Heart left ventricle (tissue), 16 donors: ENCODE measurements at regions not wholly inside any gene's neighbourhood (a gene's known extent, or its start where the extent isn't known, plus 50 kb on each side); places are given as distances from the start of the nearest gene placed in this dataset.

Experiments used
- ATAC-seq, 4 donors: fragments of 200-7000 bp; cut with Tn5 transposase; one replicate each; pipeline ENCODE4 v1.9.1; 2020 to 2022; ENCODE audit warnings: moderate library complexity in 4 of 4, mild to moderate bottlenecking in 3 of 4, moderate number of reproducible peaks in 1 of 4
- DNase-seq, 5 donors: peaks; one replicate each; pipeline ENCODE4 v3.0.0-alpha.2; 2020
- H3K27ac ChIP-seq, 12 donors: fragments of 200-600 bp; sonication (generic) in 4 of 12; one replicate each; pipeline versions ENCODE4 v1.5.0 to v1.8.0; 2016 to 2022; ENCODE audit warnings: mild to moderate bottlenecking in 2 of 12
- H3K27me3 ChIP-seq, 9 donors: fragments of 200-600 bp; sonication (generic) in 2 of 9; one replicate each; pipeline versions ENCODE4 v1.5.1 to v1.8.0; 2016 to 2022; ENCODE audit warnings: mild to moderate bottlenecking in 3 of 9
- H3K36me3 ChIP-seq, 9 donors: fragments of 200-600 bp; sonication (generic) in 2 of 9; one replicate each; pipeline versions ENCODE4 v1.5.0 to v1.8.0; 2018 to 2022; ENCODE audit warnings: mild to moderate bottlenecking in 2 of 9
- H3K4me1 ChIP-seq, 12 donors: fragments of 200-600 bp; sonication (generic) in 4 of 12; one replicate each; pipeline versions ENCODE4 v1.5.0 to v1.8.0; 2016 to 2022; ENCODE audit warnings: mild to moderate bottlenecking in 3 of 12
- H3K4me3 ChIP-seq, 12 donors: fragments of 200-600 bp; sonication (generic) in 4 of 12; one replicate each; pipeline versions ENCODE4 v1.5.0 to v1.8.0; 2017 to 2022; ENCODE audit warnings: mild to moderate bottlenecking in 9 of 12, moderate library complexity in 4 of 12
- H3K9me3 ChIP-seq, 12 donors: fragments of 200-600 bp; sonication (generic) in 4 of 12; one replicate each; pipeline versions ENCODE4 v1.5.0 to v1.8.0; 2016 to 2022; ENCODE audit warnings: mild to moderate bottlenecking in 1 of 12
- CTCF ChIP-seq, 12 donors: fragments of 200-600 bp; sonication (generic) in 4 of 12; IDR thresholded peaks; one replicate each; pipeline versions ENCODE4 v1.5.0 to v1.8.0; 2018 to 2022; ENCODE audit warnings: antibody characterized with exemption in 12 of 12, mild to moderate bottlenecking in 5 of 12
- POLR2A ChIP-seq, 2 donors: fragments of 450-650 bp; IDR thresholded peaks; one replicate each; pipeline ENCODE4 v1.6.1; 2017; ENCODE audit warnings: antibody characterized with exemption in 2 of 2, mild to moderate bottlenecking in 2 of 2, moderate library complexity in 2 of 2
- WGBS, 4 donors: extraction: QIAGEN DNeasy Blood & Tissue Kit in 2 of 4; methylation state at CpG; one replicate each; pipeline versions ENCODE4 v1.1.5 to v1.1.7; 2013 to 2018; 5-methylcytosine and 5-hydroxymethylcytosine counted together
- intact Hi-C, 10 donors: fragments of 100-400 bp; cut with DNase I; formaldehyde crosslinking; loops; one replicate each; pipeline versions ENCODE4 v1.11.1 to v1.14.2; 2022
- donor health status: ischemic (EF 13 %, LVEDD 7.1; RV severe dilation, severe dysfunction).
- donor health status: healthy with polysubstance abuse.
- donor health status: DM: no; HTN: yes; CAD: no.
- donor health status: DM: no; HTN: no; CAD: no.
- donor health status: ischemic (EF 25% LVEDD 6.9; RV normal size, moderate dysfunction).
- donor health status: ischemic (EF 25% LVEDD 5.7; RV mildly dilated, moderate dysfunction).
- donor health status: healthy.
- donor health status: DM: yes; HTN: yes; CAD: no.
- donor health status: ischemic (EF 35%, LVEDD 5.7; RV mildly dilated, moderate dysfunction).
- donor health status: nonischemic (EF 11% LVEDD 7.7; RV severe dilation, severe dysfunction).
- donor health status: DM: yes; HTN: yes; CAD: no.
- donor health status: PGD.
- donor health status: ischemic (EF 29% LVEDD 5.4; RV normal size, mild dysfunction).
- donor health status: nonischemic (EF 23%, LVEDD 6.1; RV moderate dilation, normal function).

- TF ChIP-seq CTCF (IDR thresholded peaks at IDR 0.05) (no peak), POLR2A (IDR thresholded peaks at IDR 0.05) (no peak)
- Histone ChIP-seq H3K27ac (no peak overlapping the region), H3K4me1 (peaks cover 0 to 32% (median 15%) of the 10 kb centered on the region in 12 donors), H3K36me3 (no peaks in the 10 kb centered on the region), H3K27me3 (peaks cover 0 to 2% (median 0%) of the 10 kb centered on the region in 9 donors), H3K4me3 (no peak overlapping the region), H3K9me3 (no peaks in the 10 kb centered on the region)
- intact Hi-C loops = loop anchor here in 4 of 10 donors (10.0 kb wide), 2 partner anchors 110 to 200 kb away; partner anchors contain the start of gene GADD45G (in 3 of the 4)
- no peak for ATAC-seq
- DNase-seq = no peak
- WGBS, 4 donors = 84 to 94% (median 87%) methylated on average over 8 of the region's 8 CpGs
Observed at GRCh38 chr9:89804766-89805531, 200.1 kb downstream of the GADD45G start.

- TF ChIP-seq CTCF (IDR thresholded peaks at IDR 0.05) (no peak), POLR2A (IDR thresholded peaks at IDR 0.05) (no peak)
- peaks cover 0 to 40% (median 15%) of the 10 kb centered on the region in 12 donors for H3K4me1 ChIP-seq
- no peaks in the 10 kb centered on the region for H3K9me3 ChIP-seq
- 84 to 96% (median 88%) methylated on average over 10 of the region's 10 CpGs for WGBS, 4 donors
- H3K27me3 ChIP-seq = peaks cover 0 to 2% (median 0%) of the 10 kb centered on the region in 9 donors
- peak overlapping the region in 1 of 12 donors; percentile 65 for H3K27ac ChIP-seq
- intact Hi-C loops = loop anchor here in 4 of 10 donors (10.0 kb wide), 2 partner anchors 109 to 201 kb away; partner anchors contain the start of gene GADD45G (in 3 of the 4)
- no peaks in the 10 kb centered on the region for H3K36me3 ChIP-seq
- DNase-seq (no peak), ATAC-seq (no peak)
- H3K4me3 ChIP-seq = no peak overlapping the region
Observed at GRCh38 chr9:89805571-89806292, 200.9 kb downstream of the GADD45G start.

- Histone ChIP-seq H3K27ac (peak overlapping the region in 1 of 12 donors; percentile 65), H3K9me3 (no peaks in the 10 kb centered on the region), H3K27me3 (peaks cover 0 to 2% (median 0%) of the 10 kb centered on the region in 9 donors), H3K4me3 (no peak overlapping the region), H3K36me3 (no peaks in the 10 kb centered on the region), H3K4me1 (peaks cover 0 to 41% (median 14%) of the 10 kb centered on the region in 12 donors)
- 65 to 89% (median 80%) methylated on average over 4 of the region's 4 CpGs for WGBS, 4 donors
- ATAC-seq (peak in 1 of 4 donors; percentile 8), DNase-seq (no peak)
- intact Hi-C loops = loop anchor here in 4 of 10 donors (10.0 kb wide), 2 partner anchors 108 to 202 kb away; partner anchors contain the start of gene GADD45G (in 3 of the 4)
- TF ChIP-seq POLR2A (IDR thresholded peaks at IDR 0.05) (no peak), CTCF (IDR thresholded peaks at IDR 0.05) (no peak)
Observed at GRCh38 chr9:89806371-89807100, 201.7 kb downstream of the GADD45G start.
